Upper lobe of left lung (tissue), 6 donors: ENCODE measurements at regions not wholly inside any gene's neighbourhood (a gene's known extent, or its start where the extent isn't known, plus 50 kb on each side); places are given as distances from the start of the nearest gene placed in this dataset.

Experiments
- ATAC-seq, 2 donors: fragments of 200-7000 bp; cut with Tn5 transposase; one replicate each; pipeline ENCODE4 v1.9.1; 2022; ENCODE audit warnings: mild to moderate bottlenecking in 2 of 2, moderate library complexity in 2 of 2; ENCODE audit not compliant: low FRiP score in 2 of 2
- DNase-seq, 2 donors: peaks; one replicate each; pipeline ENCODE4 v3.0.0-alpha.2; 2019 to 2020
- H3K27ac ChIP-seq, 4 donors: fragments of 200-600 bp; sonication (generic); one replicate each; pipeline ENCODE4 v1.5.1; 2016 to 2019
- H3K27me3 ChIP-seq, 4 donors: fragments of 200-600 bp; sonication (generic); one replicate each; pipeline ENCODE4 v1.5.1; 2017 to 2019
- H3K36me3 ChIP-seq, 4 donors: fragments of 200-600 bp; sonication (generic); one replicate each; pipeline ENCODE4 v1.5.1; 2016 to 2019
- H3K4me1 ChIP-seq, 4 donors: fragments of 200-600 bp; sonication (generic); one replicate each; pipeline ENCODE4 v1.5.1; 2018 to 2019
- H3K4me3 ChIP-seq, 4 donors: fragments of 200-600 bp; sonication (generic); one replicate each; pipeline ENCODE4 v1.5.1; 2017 to 2019; ENCODE audit warnings: mild to moderate bottlenecking in 2 of 4, moderate library complexity in 1 of 4
- H3K9me3 ChIP-seq, 4 donors: fragments of 200-600 bp; sonication (generic); one replicate each; pipeline ENCODE4 v1.5.1; 2018 to 2019
- CTCF ChIP-seq, 6 experiments: fragments of 450-650 bp in 4 of 6; fragments of 200-600 bp in 2 of 6; sonication (generic) in 2 of 6; IDR thresholded peaks; one replicate each; pipeline ENCODE4 v1.5.1; 2016 to 2019; ENCODE audit warnings: antibody characterized with exemption in 6 of 6
- EP300 ChIP-seq, 4 donors: sonication (generic); formaldehyde crosslinking; IDR thresholded peaks; one replicate each; pipeline ENCODE4 v1.5.1; 2017; ENCODE audit warnings: antibody characterized with exemption in 4 of 4, control low read depth in 2 of 4
- POLR2A ChIP-seq, 4 donors: fragments of 450-650 bp; IDR thresholded peaks; one replicate each; pipeline ENCODE4 v1.5.1; 2016 to 2017; ENCODE audit warnings: antibody characterized with exemption in 4 of 4, mild to moderate bottlenecking in 2 of 4
- POLR2AphosphoS5 ChIP-seq, 2 donors: sonication (generic); formaldehyde crosslinking; IDR thresholded peaks; one replicate each; pipeline ENCODE4 v1.5.1; 2017; ENCODE audit warnings: antibody characterized with exemption in 2 of 2
- WGBS, 2 donors: methylation state at CpG; one replicate each; pipeline ENCODE4 v1.1.5; 2017 to 2018; 5-methylcytosine and 5-hydroxymethylcytosine counted together
- donor health status: DM: no; HTN: no; CAD: no; lungs with moderate emphysema.
- donor health status: DM: no; HTN: yes; CAD: no; lungs with severe emphysema.

GRCh38 chr3:124143047-124143446, 151.1 kb upstream of the ROPN1 start:
- TF ChIP-seq POLR2A (IDR thresholded peaks at IDR 0.05) (no peak), CTCF (IDR thresholded peaks at IDR 0.05) (no peak), EP300 (IDR thresholded peaks at IDR 0.05) (no peak), POLR2AphosphoS5 (IDR thresholded peaks at IDR 0.05) (no peak)
- DNase-seq (no peak), ATAC-seq (no peak)
- Histone ChIP-seq H3K36me3 (no peaks in the 10 kb centered on the region), H3K9me3 (no peaks in the 10 kb centered on the region), H3K4me3 (no peak overlapping the region), H3K27ac (no peak overlapping the region), H3K27me3 (no peaks in the 10 kb centered on the region), H3K4me1 (no peaks in the 10 kb centered on the region)
- 83 to 100% methylated on average over 1 of the region's 1 CpG for WGBS, 2 donors

- no peak for TF ChIP-seq CTCF (IDR thresholded peaks at IDR 0.05)
- no peak for TF ChIP-seq EP300 (IDR thresholded peaks at IDR 0.05)
- no peak for TF ChIP-seq POLR2AphosphoS5 (IDR thresholded peaks at IDR 0.05)
- TF ChIP-seq POLR2A (IDR thresholded peaks at IDR 0.05), result no peak
- no peak for DNase-seq
- Histone ChIP-seq H3K4me3 (no peak overlapping the region), H3K9me3 (no peaks in the 10 kb centered on the region), H3K36me3 (no peaks in the 10 kb centered on the region), H3K27ac (no peak overlapping the region), H3K4me1 (no peaks in the 10 kb centered on the region), H3K27me3 (no peaks in the 10 kb centered on the region)
- 72 to 85% methylated on average over 6 of the region's 6 CpGs for WGBS, 2 donors
- ATAC-seq, result no peak
Observed at GRCh38 chr3:124144035-124144814, 152.3 kb upstream of the ROPN1 start.

- no peaks in the 10 kb centered on the region for H3K4me1 ChIP-seq
- H3K9me3 ChIP-seq, result no peaks in the 10 kb centered on the region
- TF ChIP-seq CTCF (IDR thresholded peaks at IDR 0.05), result no peak
- no peak for TF ChIP-seq EP300 (IDR thresholded peaks at IDR 0.05)
- no peak for TF ChIP-seq POLR2A (IDR thresholded peaks at IDR 0.05)
- TF ChIP-seq POLR2AphosphoS5 (IDR thresholded peaks at IDR 0.05), result no peak
- no peaks in the 10 kb centered on the region for H3K36me3 ChIP-seq
- no peaks in the 10 kb centered on the region for H3K27me3 ChIP-seq
- H3K27ac ChIP-seq, result no peak overlapping the region
- DNase-seq (no peak), ATAC-seq (no peak)
- no peak overlapping the region for H3K4me3 ChIP-seq
Observed at GRCh38 chr3:124147429-124147828, 155.5 kb upstream of the ROPN1 start.

- no peak overlapping the region for H3K27ac ChIP-seq
- H3K36me3 ChIP-seq, result no peaks in the 10 kb centered on the region
- TF ChIP-seq POLR2AphosphoS5 (IDR thresholded peaks at IDR 0.05) (no peak), EP300 (IDR thresholded peaks at IDR 0.05) (no peak), CTCF (IDR thresholded peaks at IDR 0.05) (no peak), POLR2A (IDR thresholded peaks at IDR 0.05) (no peak)
- no peak overlapping the region for H3K4me3 ChIP-seq
- H3K27me3 ChIP-seq, result no peaks in the 10 kb centered on the region
- no peaks in the 10 kb centered on the region for H3K9me3 ChIP-seq
- no peaks in the 10 kb centered on the region for H3K4me1 ChIP-seq
- DNase-seq (no peak), ATAC-seq (no peak)
- 86 to 89% methylated on average over 2 of the region's 2 CpGs for WGBS, 2 donors
Observed at GRCh38 chr3:124147946-124148345, 156.0 kb upstream of the ROPN1 start.

- no peak for ATAC-seq
- H3K27ac ChIP-seq, result no peak overlapping the region
Observed at GRCh38 chr3:124149081-124149480, 157.2 kb upstream of the ROPN1 start.

More at GRCh38 chr3:124149081-124149480, 157.2 kb upstream of the ROPN1 start:
- 95 to 100% methylated on average over 1 of the region's 1 CpG for WGBS, 2 donors
- no peaks in the 10 kb centered on the region for H3K36me3 ChIP-seq
- no peak overlapping the region for H3K4me3 ChIP-seq
- H3K9me3 ChIP-seq, result no peaks in the 10 kb centered on the region
- no peak for TF ChIP-seq EP300 (IDR thresholded peaks at IDR 0.05)
- TF ChIP-seq POLR2A (IDR thresholded peaks at IDR 0.05), result no peak
- TF ChIP-seq POLR2AphosphoS5 (IDR thresholded peaks at IDR 0.05), result no peak
- TF ChIP-seq CTCF (IDR thresholded peaks at IDR 0.05), result no peak
- no peaks in the 10 kb centered on the region for H3K4me1 ChIP-seq
- H3K27me3 ChIP-seq, result no peaks in the 10 kb centered on the region
- no peak for DNase-seq
